Left lung (tissue), 4 donors: ENCODE measurements at regions not wholly inside any gene's neighbourhood (a gene's known extent, or its start where the extent isn't known, plus 50 kb on each side); places are given as distances from the start of the nearest gene placed in this dataset.

Experiments used
- ATAC-seq: fragments of 200-7000 bp; cut with Tn5 transposase; one replicate; pipeline ENCODE4 v1.9.1; 2020; ENCODE audit warnings: moderate library complexity
- DNase-seq, 4 donors: peaks; one replicate each; pipeline ENCODE4 v3.0.0-alpha.2; 2013 to 2020
- H3K27ac ChIP-seq, 2 donors: fragments of 200-600 bp; sonication (generic) in 1 of 2; one replicate each; pipeline versions ENCODE4 v1.5.0 to v1.8.0; 2020 to 2021
- H3K27me3 ChIP-seq, 2 donors: fragments of 200-600 bp; sonication (generic) in 1 of 2; one replicate each; pipeline versions ENCODE4 v1.5.0 to v1.8.0; 2020 to 2021
- H3K36me3 ChIP-seq, 2 donors: fragments of 200-600 bp; sonication (generic) in 1 of 2; one replicate each; pipeline versions ENCODE4 v1.5.0 to v1.8.0; 2020 to 2021
- H3K4me1 ChIP-seq, 2 donors: fragments of 200-600 bp; one replicate each; pipeline ENCODE4 v1.8.0; 2021
- H3K4me3 ChIP-seq, 2 donors: fragments of 200-600 bp; sonication (generic) in 1 of 2; one replicate each; pipeline versions ENCODE4 v1.5.0 to v1.8.0; 2020 to 2021; ENCODE audit warnings: mild to moderate bottlenecking in 1 of 2
- H3K9me3 ChIP-seq, 2 donors: fragments of 200-600 bp; sonication (generic) in 1 of 2; one replicate each; pipeline versions ENCODE4 v1.5.0 to v1.8.0; 2020 to 2021
- CTCF ChIP-seq, 2 donors: fragments of 200-600 bp; sonication (generic) in 1 of 2; IDR thresholded peaks; one replicate each; pipeline versions ENCODE4 v1.5.0 to v1.8.0; 2021; ENCODE audit warnings: antibody characterized with exemption in 2 of 2
- intact Hi-C, 2 donors: fragments of 100-400 bp; cut with DNase I; formaldehyde crosslinking; loops; one replicate each; pipeline versions ENCODE4 v1.11.2 to v1.14.2; 2022
- donor health status: DM: no; HTN: yes; CAD: no.
- donor health status: DM: no; HTN: no; CAD: no.

DNA sequence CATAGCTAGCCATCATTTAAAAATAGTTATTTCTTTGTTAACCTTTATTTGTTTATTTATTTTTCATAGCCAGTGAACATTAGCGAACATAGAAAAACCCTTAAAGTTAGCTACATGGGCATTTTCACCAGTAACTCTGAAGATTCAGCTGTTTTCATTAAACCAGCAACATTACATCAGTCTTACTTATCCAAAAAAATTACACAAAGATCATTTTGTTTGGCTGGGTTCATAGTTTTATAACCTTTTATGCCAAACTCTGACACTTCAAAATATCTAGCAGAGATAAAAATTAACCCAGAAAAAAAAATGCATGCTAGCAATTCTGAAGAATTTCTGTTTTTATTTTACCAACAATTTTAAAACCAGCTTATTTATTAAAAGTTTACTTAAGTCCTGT, 784.1 kb downstream of the PCDH18 start:
- Histone ChIP-seq H3K4me1 (no peaks in the 10 kb centered on the region), H3K27ac (no peak overlapping the region), H3K4me3 (no peak overlapping the region), H3K36me3 (no peaks in the 10 kb centered on the region), H3K9me3 (peaks cover 0 to 11% of the 10 kb centered on the region in 2 donors), H3K27me3 (no peaks in the 10 kb centered on the region)
- no peak for ATAC-seq
- DNase-seq = no peak
- TF ChIP-seq CTCF (IDR thresholded peaks at IDR 0.05) = no peak
- intact Hi-C loops = no loop called here

DNA sequence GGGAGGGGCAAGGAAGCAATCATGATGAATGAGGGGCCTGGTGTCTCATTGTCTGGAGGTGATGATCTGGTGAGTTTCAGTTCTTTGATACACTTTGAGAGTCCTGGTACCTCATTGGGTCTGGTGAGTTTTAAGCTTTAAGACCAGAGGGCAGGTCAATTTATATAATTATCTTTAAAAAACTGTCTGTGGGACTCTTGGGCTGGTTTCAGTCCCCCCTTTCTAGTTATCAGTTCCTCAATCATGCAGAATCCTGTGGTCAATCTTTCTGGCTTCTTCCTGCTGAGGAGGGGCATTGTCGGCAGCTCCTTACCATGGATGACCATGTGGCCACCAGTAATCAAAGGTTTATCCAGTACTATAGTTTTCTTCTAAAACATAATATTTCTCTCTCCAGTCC, 789.1 kb downstream of the PCDH18 start:
- no peak for DNase-seq
- Histone ChIP-seq H3K36me3 (no peaks in the 10 kb centered on the region), H3K9me3 (peaks cover 0 to 15% of the 10 kb centered on the region in 2 donors), H3K4me3 (no peak overlapping the region), H3K27ac (no peak overlapping the region), H3K4me1 (no peaks in the 10 kb centered on the region), H3K27me3 (no peaks in the 10 kb centered on the region)
- intact Hi-C loops = no loop called here
- no peak for ATAC-seq
- TF ChIP-seq CTCF (IDR thresholded peaks at IDR 0.05) = no peak

GRCh38 chr4:136742333-136742732, 790.0 kb downstream of the PCDH18 start:
- Histone ChIP-seq H3K27ac (no peak overlapping the region), H3K4me1 (no peaks in the 10 kb centered on the region), H3K9me3 (peaks cover 0 to 15% of the 10 kb centered on the region in 2 donors), H3K4me3 (no peak overlapping the region), H3K27me3 (no peaks in the 10 kb centered on the region), H3K36me3 (no peaks in the 10 kb centered on the region)
- TF ChIP-seq CTCF (IDR thresholded peaks at IDR 0.05) = no peak
- no peak for DNase-seq
- intact Hi-C loops = no loop called here
- no peak for ATAC-seq

GRCh38 chr4:136741468-136741867, 790.8 kb downstream of the PCDH18 start:
- no peak for DNase-seq
- Histone ChIP-seq H3K27ac (no peak overlapping the region), H3K4me1 (no peaks in the 10 kb centered on the region), H3K27me3 (no peaks in the 10 kb centered on the region), H3K9me3 (peaks cover 0 to 15% of the 10 kb centered on the region in 2 donors), H3K4me3 (no peak overlapping the region), H3K36me3 (no peaks in the 10 kb centered on the region)
- intact Hi-C loops = no loop called here
- no peak for ATAC-seq
- TF ChIP-seq CTCF (IDR thresholded peaks at IDR 0.05) = no peak

DNA sequence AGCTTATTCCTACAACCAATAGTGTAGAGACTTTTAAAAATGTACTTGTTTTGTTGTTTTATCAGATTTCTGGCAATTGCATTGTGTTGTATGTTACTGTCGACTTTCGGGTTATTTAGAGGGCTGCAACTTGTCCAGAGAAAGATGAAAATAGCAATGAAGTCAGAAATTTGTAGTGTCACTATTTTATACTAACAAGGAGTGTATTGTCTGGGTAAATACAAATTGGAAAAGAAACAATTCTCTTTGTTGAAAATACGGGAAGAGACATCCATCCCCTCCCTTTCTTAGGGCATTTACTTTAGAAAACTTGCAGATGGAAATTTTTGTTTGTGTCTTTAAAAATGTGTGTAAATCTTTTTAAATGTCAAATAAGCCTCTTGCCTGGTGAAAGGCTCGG, 792.0 kb downstream of the PCDH18 start:
- ATAC-seq (no peak), DNase-seq (no peak)
- no peak for TF ChIP-seq CTCF (IDR thresholded peaks at IDR 0.05)
- Histone ChIP-seq H3K4me1 (no peaks in the 10 kb centered on the region), H3K36me3 (no peaks in the 10 kb centered on the region), H3K4me3 (no peak overlapping the region), H3K27ac (no peak overlapping the region), H3K27me3 (no peaks in the 10 kb centered on the region), H3K9me3 (peaks cover 0 to 14% of the 10 kb centered on the region in 2 donors)
- intact Hi-C loops = no loop called here
